SK-N-SH (cell line): ENCODE measurements at regions not wholly inside any gene's neighbourhood (a gene's known extent, or its start where the extent isn't known, plus 50 kb on each side); places are given as distances from the start of the nearest gene placed in this dataset.

Experiments
- CTCF ChIA-PET: fragments of 300-600, 350-600 bp; formaldehyde crosslinking; extraction: SDS; loops from one replicate; lab custom pipeline; 2021; lab: Yijun Ruan, JAX
- POLR2A ChIA-PET: fragments of 350-600 bp; sonication (Branson Sonifier 250); formaldehyde crosslinking; extraction: SDS; loops from one replicate; lab custom pipeline; 2020; ENCODE audit warnings: antibody characterized with exemption, inconsistent platforms; lab: Yijun Ruan, JAX
- DNase-seq: peaks from one replicate; pipeline ENCODE4 v3.0.0; 2012
- H2AFZ ChIP-seq: fragments of 200-600 bp; sonication (generic); 2 replicates; pipeline ENCODE4 v1.8.1; 2016; ENCODE audit warnings: antibody characterized with exemption, mild to moderate bottlenecking, low read depth
- H3F3A ChIP-seq: fragments of 200-600 bp; sonication (generic); replicated peaks from 2 replicates; pipeline ENCODE3; 2016; ENCODE audit warnings: antibody characterized with exemption, mild to moderate bottlenecking; ENCODE audit not compliant: insufficient read depth
- H3K27ac ChIP-seq, 2 experiments: fragments of 200-500 bp in 1 of 2; fragments of 200-600 bp in 1 of 2; sonication (Bioruptor generic) in 1 of 2; sonication (generic), shearing (Covaris generic) in 1 of 2; 2 replicates each; pipeline versions ENCODE4 v1.5.1 to v1.6.1; 2014 to 2016; ENCODE audit warnings: low read depth in 2 of 2, inconsistent platforms in 1 of 2, low read length in 1 of 2, mild to moderate bottlenecking in 1 of 2, mixed read lengths in 1 of 2
- H3K27me3 ChIP-seq: fragments of 200-600 bp; sonication (generic), shearing (Covaris generic); 2 replicates; pipeline ENCODE4 v1.6.1; 2016; ENCODE audit warnings: mixed run types; ENCODE audit not compliant: insufficient read depth
- H3K36me3 ChIP-seq, 2 experiments: fragments of 200-500 bp in 1 of 2; fragments of 200-600 bp in 1 of 2; sonication (Bioruptor generic) in 1 of 2; sonication (generic) in 1 of 2; replicated peaks in 1 of 2; 2 replicates each; pipeline versions ENCODE3 to v1.5.1; 2014 to 2016; ENCODE audit warnings: low read length in 1 of 2, mild to moderate bottlenecking in 1 of 2; ENCODE audit not compliant: insufficient read depth in 2 of 2, control insufficient read depth in 1 of 2
- H3K4me1 ChIP-seq, 2 experiments: fragments of 200-500 bp in 1 of 2; fragments of 200-600 bp in 1 of 2; sonication (Bioruptor generic) in 1 of 2; sonication (generic), shearing (Covaris generic) in 1 of 2; 2 replicates each; pipeline versions ENCODE4 v1.5.1 to v1.6.1; 2014 to 2016; ENCODE audit warnings: low read depth in 1 of 2, low read length in 1 of 2, mixed run types in 1 of 2; ENCODE audit not compliant: insufficient read depth in 2 of 2, control insufficient read depth in 1 of 2
- H3K4me2 ChIP-seq: fragments of 200-600 bp; sonication (generic), shearing (Covaris generic); 2 replicates; pipeline ENCODE4 v1.6.1; 2017; ENCODE audit warnings: mixed run types
- H3K4me3 ChIP-seq, 2 experiments: fragments of 200-500 bp in 1 of 2; fragments of 200-600 bp in 1 of 2; sonication (Bioruptor generic) in 1 of 2; sonication (generic), shearing (Covaris generic) in 1 of 2; 2 replicates each; pipeline versions ENCODE4 v1.5.1 to v1.8.1; 2014 to 2016; ENCODE audit warnings: low read depth in 2 of 2, inconsistent platforms in 1 of 2, low read length in 1 of 2, mild to moderate bottlenecking in 1 of 2, mixed read lengths in 1 of 2, moderate library complexity in 1 of 2
- H3K79me2 ChIP-seq: fragments of 200-600 bp; sonication (generic); 2 replicates; pipeline ENCODE4 v1.8.1; 2017; ENCODE audit warnings: mild to moderate bottlenecking; ENCODE audit not compliant: insufficient read depth
- H3K9ac ChIP-seq: fragments of 200-600 bp; sonication (generic); 2 replicates; pipeline ENCODE4 v1.6.1; 2017; ENCODE audit warnings: mixed run types
- H3K9me2 ChIP-seq: fragments of 200-600 bp; sonication (generic); 2 replicates; pipeline ENCODE4 v1.6.1; 2017; ENCODE audit warnings: mixed run types
- H3K9me3 ChIP-seq: fragments of 200-600 bp; sonication (generic); 2 replicates; pipeline ENCODE4 v1.6.1; 2017; ENCODE audit warnings: mixed run types, mild to moderate bottlenecking, moderate library complexity
- H4K20me1 ChIP-seq: fragments of 200-600 bp; sonication (generic); 2 replicates; pipeline ENCODE4 v1.6.1; 2017; ENCODE audit warnings: mild to moderate bottlenecking, mixed run types; ENCODE audit not compliant: insufficient read depth
- CHD2 ChIP-seq: fragments of 150-350 bp; IDR thresholded peaks from 2 replicates; pipeline ENCODE4 v1.6.1; 2018; ENCODE audit warnings: low read length; ENCODE audit not compliant: partially characterized antibody
- CTCF ChIP-seq: fragments of 200-600 bp; sonication (generic); IDR thresholded peaks from 2 replicates; pipeline ENCODE4 v1.6.1; 2017; ENCODE audit warnings: antibody characterized with exemption, mild to moderate bottlenecking, moderate library complexity
- FOSL2 ChIP-seq: IDR thresholded peaks from 2 replicates; pipeline ENCODE4 v1.4.0; 2012; ENCODE audit warnings: low read depth, mild to moderate bottlenecking, moderate library complexity, borderline replicate concordance
- GATA2 ChIP-seq: sonication (generic); formaldehyde crosslinking; IDR thresholded peaks from 2 replicates; pipeline ENCODE4 v1.5.0; 2020; ENCODE audit warnings: mild to moderate bottlenecking, missing genetic modification reagents
- MAX ChIP-seq: IDR thresholded peaks from 2 replicates; pipeline ENCODE4 v1.4.0; 2012; ENCODE audit warnings: low read depth
- NFIC ChIP-seq: IDR thresholded peaks from 2 replicates; pipeline ENCODE4 v1.4.0; 2012; ENCODE audit warnings: borderline replicate concordance
- POLR2AphosphoS5 ChIP-seq: IDR thresholded peaks from 2 replicates; pipeline ENCODE4 v1.6.1; 2012; ENCODE audit warnings: low read depth, low read length
- RAD21 ChIP-seq: IDR thresholded peaks from 2 replicates; pipeline ENCODE4 v1.6.1; 2012; ENCODE audit warnings: mild to moderate bottlenecking, low read length
- RCOR1 ChIP-seq: fragments of 150-350 bp; IDR thresholded peaks from 2 replicates; pipeline ENCODE4 v1.6.1; 2017; ENCODE audit warnings: antibody characterized with exemption, low read length
- SIN3A ChIP-seq: IDR thresholded peaks from 2 replicates; pipeline ENCODE4 v1.6.1; 2012; ENCODE audit warnings: low read depth, mild to moderate bottlenecking, low read length, moderate library complexity, borderline replicate concordance
- SMC3 ChIP-seq: IDR thresholded peaks from 2 replicates; pipeline ENCODE4 v1.6.1; 2012; ENCODE audit warnings: low read depth, low read length, improper control_type of control experiment
- TAF1 ChIP-seq: IDR thresholded peaks from 2 replicates; pipeline ENCODE4 v1.6.1; 2012; ENCODE audit warnings: low read depth, mild to moderate bottlenecking, low read length, moderate library complexity, borderline replicate concordance
- TCF12 ChIP-seq: IDR thresholded peaks from 2 replicates; pipeline ENCODE4 v1.4.0; 2012
- TEAD4 ChIP-seq: IDR thresholded peaks from 2 replicates; pipeline ENCODE4 v1.4.0; 2012; ENCODE audit warnings: mild to moderate bottlenecking, borderline replicate concordance; ENCODE audit not compliant: insufficient read depth
- USF1 ChIP-seq: IDR thresholded peaks from 2 replicates; pipeline ENCODE4 v1.4.0; 2012; ENCODE audit warnings: low read depth, borderline replicate concordance
- YY1 ChIP-seq: IDR thresholded peaks from 2 replicates; pipeline ENCODE4 v1.4.0; 2012; ENCODE audit warnings: low read depth, mild to moderate bottlenecking
- WGBS: methylation state at CpG from one replicate; pipeline ENCODE4 v1.1.6; 2017; ENCODE audit warnings: low lambda C conversion rate; 5-methylcytosine and 5-hydroxymethylcytosine counted together
- TF ChIP-seq, protein P1 (sequence below): IDR thresholded peaks from 2 replicates; pipeline ENCODE4 v1.4.0; 2012; ENCODE audit warnings: low read depth, borderline replicate concordance
- TF ChIP-seq, protein P2 (sequence below): fragments of 150-350 bp; IDR thresholded peaks from 2 replicates; pipeline ENCODE4 v1.6.1; 2016; ENCODE audit warnings: mild to moderate bottlenecking, low read depth, low read length

DNA sequence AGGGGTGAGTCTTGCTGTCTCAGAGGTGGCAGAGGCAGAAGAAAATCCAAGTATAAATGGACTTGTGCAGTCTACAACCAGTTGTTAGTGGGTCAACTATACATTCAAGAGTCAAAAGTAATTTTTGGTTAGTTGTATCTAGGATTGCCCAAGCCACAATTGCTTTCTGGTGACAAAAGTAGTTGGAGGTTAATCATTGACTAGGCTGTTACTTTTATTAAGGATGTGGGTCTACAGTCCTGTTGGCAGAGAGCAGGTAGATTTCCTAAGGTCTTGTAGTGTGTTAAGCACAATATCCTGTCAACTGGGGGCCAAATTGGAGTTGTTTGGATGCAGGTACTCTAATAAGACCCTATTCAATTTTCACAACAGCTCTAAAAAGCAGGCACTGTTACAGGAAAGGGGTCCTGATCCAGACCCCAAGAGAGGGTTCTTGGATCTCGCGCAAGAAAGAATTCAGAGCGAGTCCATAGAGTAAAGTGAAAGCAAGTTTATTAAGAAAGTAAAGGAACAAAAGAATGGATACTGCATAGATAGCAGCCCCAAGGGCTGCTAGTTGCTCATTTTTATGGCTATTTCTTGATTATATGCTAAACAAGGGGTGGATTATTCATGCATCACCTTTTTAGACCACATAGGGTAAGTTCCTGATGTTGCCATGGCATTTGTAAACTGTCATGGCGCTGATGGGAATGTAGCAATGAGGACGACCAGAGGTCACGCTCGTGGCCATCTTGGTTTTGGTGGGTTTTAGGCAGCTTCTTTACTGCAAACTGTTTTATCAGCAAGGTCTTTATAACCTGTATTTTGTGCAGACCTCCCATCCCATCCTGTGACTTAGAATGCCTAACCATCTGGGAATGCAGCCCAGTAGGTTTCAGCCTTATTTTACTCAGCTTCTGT, 232.6 kb upstream of the SRRM4 start:
- CTCF ChIA-PET, result no interaction called here
- Histone ChIP-seq H3K9me2 (no peaks in the 10 kb centered on the region), H3K79me2 (no peaks in the 10 kb centered on the region), H3F3A (no peaks in the 10 kb centered on the region), H3K4me2 (no peak overlapping the region), H3K9me3 (no peaks in the 10 kb centered on the region), H4K20me1 (no peaks in the 10 kb centered on the region), H3K4me1 (peaks cover 0 to 9% of the 10 kb centered on the region in 2 experiments; a peak in 2 of 4 replicates), H3K27ac (no peak overlapping the region), H3K36me3 (no peaks in the 10 kb centered on the region), H2AFZ (no peak overlapping the region), H3K4me3 (no peak overlapping the region), H3K27me3 (no peaks in the 10 kb centered on the region), H3K9ac (no peak overlapping the region)
- POLR2A ChIA-PET, result no interaction called here
- DNase-seq, result no peak
- TF ChIP-seq FOSL2 (no peak), NFIC (no peak), TEAD4 (no peak), RAD21 (no peak), SMC3 (no peak), USF1 (no peak), MAX (no peak)
- TF ChIP-seq, protein P1, sequence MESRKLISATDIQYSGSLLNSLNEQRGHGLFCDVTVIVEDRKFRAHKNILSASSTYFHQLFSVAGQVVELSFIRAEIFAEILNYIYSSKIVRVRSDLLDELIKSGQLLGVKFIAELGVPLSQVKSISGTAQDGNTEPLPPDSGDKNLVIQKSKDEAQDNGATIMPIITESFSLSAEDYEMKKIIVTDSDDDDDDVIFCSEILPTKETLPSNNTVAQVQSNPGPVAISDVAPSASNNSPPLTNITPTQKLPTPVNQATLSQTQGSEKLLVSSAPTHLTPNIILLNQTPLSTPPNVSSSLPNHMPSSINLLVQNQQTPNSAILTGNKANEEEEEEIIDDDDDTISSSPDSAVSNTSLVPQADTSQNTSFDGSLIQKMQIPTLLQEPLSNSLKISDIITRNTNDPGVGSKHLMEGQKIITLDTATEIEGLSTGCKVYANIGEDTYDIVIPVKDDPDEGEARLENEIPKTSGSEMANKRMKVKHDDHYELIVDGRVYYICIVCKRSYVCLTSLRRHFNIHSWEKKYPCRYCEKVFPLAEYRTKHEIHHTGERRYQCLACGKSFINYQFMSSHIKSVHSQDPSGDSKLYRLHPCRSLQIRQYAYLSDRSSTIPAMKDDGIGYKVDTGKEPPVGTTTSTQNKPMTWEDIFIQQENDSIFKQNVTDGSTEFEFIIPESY, result no peak
- 56% methylated on average over 7 of the region's 7 CpGs for WGBS

GRCh38 chr12:118749646-118750045, 231.7 kb upstream of the SRRM4 start:
- POLR2A ChIA-PET, result no interaction called here
- H3K9me3 ChIP-seq, result no peaks in the 10 kb centered on the region
- 48% methylated on average over 6 of the region's 6 CpGs for WGBS
- no peak for TF ChIP-seq CTCF
- no peak for TF ChIP-seq YY1
- TF ChIP-seq USF1, result no peak
- TF ChIP-seq NFIC, result no peak
- TF ChIP-seq TCF12, result no peak
- TF ChIP-seq TEAD4, result no peak
- TF ChIP-seq POLR2AphosphoS5, result no peak
- TF ChIP-seq RCOR1, result no peak
- TF ChIP-seq, protein P2, sequence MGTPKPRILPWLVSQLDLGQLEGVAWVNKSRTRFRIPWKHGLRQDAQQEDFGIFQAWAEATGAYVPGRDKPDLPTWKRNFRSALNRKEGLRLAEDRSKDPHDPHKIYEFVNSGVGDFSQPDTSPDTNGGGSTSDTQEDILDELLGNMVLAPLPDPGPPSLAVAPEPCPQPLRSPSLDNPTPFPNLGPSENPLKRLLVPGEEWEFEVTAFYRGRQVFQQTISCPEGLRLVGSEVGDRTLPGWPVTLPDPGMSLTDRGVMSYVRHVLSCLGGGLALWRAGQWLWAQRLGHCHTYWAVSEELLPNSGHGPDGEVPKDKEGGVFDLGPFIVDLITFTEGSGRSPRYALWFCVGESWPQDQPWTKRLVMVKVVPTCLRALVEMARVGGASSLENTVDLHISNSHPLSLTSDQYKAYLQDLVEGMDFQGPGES, result no peak
- TF ChIP-seq CHD2, result no peak
- TF ChIP-seq GATA2 (CRISPR knock-in tag), result no peak
- TF ChIP-seq TAF1, result no peak
- TF ChIP-seq SIN3A, result no peak

More at GRCh38 chr12:118749646-118750045, 231.7 kb upstream of the SRRM4 start:
- CTCF ChIA-PET, result interaction anchor here (0.7 kb wide), 1 partner anchor 9 kb away, joined by 3 read pairs; no protein-coding TSS in a partner anchor
- Histone ChIP-seq H3K4me3 (no peak overlapping the region), H3K27ac (no peak overlapping the region), H3K9ac (no peak overlapping the region), H3K27me3 (no peaks in the 10 kb centered on the region), H3K36me3 (no peaks in the 10 kb centered on the region), H3K4me1 (peaks cover 0 to 2% of the 10 kb centered on the region in 2 experiments; a peak in 2 of 4 replicates), H3K4me2 (no peak overlapping the region), H4K20me1 (no peaks in the 10 kb centered on the region), H3F3A (no peaks in the 10 kb centered on the region), H3K9me2 (no peaks in the 10 kb centered on the region), H2AFZ (no peak overlapping the region), H3K79me2 (no peaks in the 10 kb centered on the region)
- no peak for DNase-seq
